Liver (tissue), 8 donors: ENCODE measurements at regions not wholly inside any gene's neighbourhood (a gene's known extent, or its start where the extent isn't known, plus 50 kb on each side); places are given as distances from the start of the nearest gene placed in this dataset.

Source experiments
- DNase-seq: peaks from one replicate; pipeline ENCODE4 v3.0.0-alpha.2; 2017; ENCODE audit warnings: low spot score
- H3K27ac ChIP-seq, 2 donors: one replicate each; pipeline ENCODE4 v1.7.0; 2013; ENCODE audit warnings: inconsistent platforms in 2 of 2, low read length in 2 of 2, control low read depth in 1 of 2, low read depth in 1 of 2, mild to moderate bottlenecking in 1 of 2
- H3K27me3 ChIP-seq, 4 donors: one replicate each; pipeline versions ENCODE4 v1.6.1 to v1.7.0; 2013; ENCODE audit warnings: low read length in 3 of 4, inconsistent platforms in 1 of 4, mild to moderate bottlenecking in 1 of 4, moderate library complexity in 1 of 4; ENCODE audit not compliant: control insufficient read depth in 4 of 4, insufficient read depth in 4 of 4
- H3K36me3 ChIP-seq, 4 donors: one replicate each; pipeline versions ENCODE4 v1.6.1 to v1.7.0; 2013; ENCODE audit warnings: low read length in 3 of 4, mild to moderate bottlenecking in 3 of 4, low read depth in 1 of 4, moderate library complexity in 1 of 4; ENCODE audit not compliant: control insufficient read depth in 4 of 4, insufficient read depth in 3 of 4
- H3K4me1 ChIP-seq, 4 donors: one replicate each; pipeline versions ENCODE4 v1.6.1 to v1.7.0; 2013; ENCODE audit warnings: low read length in 3 of 4, mild to moderate bottlenecking in 3 of 4, moderate library complexity in 1 of 4; ENCODE audit not compliant: control insufficient read depth in 4 of 4, insufficient read depth in 4 of 4
- H3K4me3 ChIP-seq, 3 donors: one replicate each; pipeline versions ENCODE4 v1.6.1 to v1.7.0; 2013; ENCODE audit warnings: low read length in 3 of 3, control low read depth in 1 of 3, low read depth in 1 of 3, mild to moderate bottlenecking in 1 of 3
- H3K9ac ChIP-seq, 2 donors: one replicate each; pipeline ENCODE4 v1.7.0; 2013; ENCODE audit warnings: low read length in 2 of 2, mild to moderate bottlenecking in 2 of 2, moderate library complexity in 2 of 2, control low read depth in 1 of 2, low read depth in 1 of 2
- H3K9me3 ChIP-seq, 4 donors: one replicate each; pipeline versions ENCODE4 v1.6.1 to v1.7.0; 2013; ENCODE audit warnings: low read length in 3 of 4; ENCODE audit not compliant: control insufficient read depth in 4 of 4
- ATF3 ChIP-seq: IDR thresholded peaks from 2 replicates; pipeline ENCODE4 v1.6.1; 2016; ENCODE audit warnings: antibody characterized with exemption
- CTCF ChIP-seq: fragments of 150-350 bp; IDR thresholded peaks from 2 replicates; pipeline ENCODE4 v1.5.1; 2017; ENCODE audit warnings: improper control_type of control experiment, low read depth, low read length; ENCODE audit not compliant: missing input control
- EGR1 ChIP-seq, 2 donors: IDR thresholded peaks; 2 replicates each; pipeline ENCODE4 v1.6.1; 2016 to 2018; ENCODE audit warnings: antibody characterized with exemption in 2 of 2, low read depth in 2 of 2
- FOXA1 ChIP-seq: IDR thresholded peaks from 2 replicates; pipeline ENCODE4 v1.6.1; 2016; ENCODE audit warnings: antibody characterized with exemption
- FOXA2 ChIP-seq: IDR thresholded peaks from 2 replicates; pipeline ENCODE4 v1.6.1; 2016; ENCODE audit warnings: antibody characterized with exemption
- GABPA ChIP-seq, 2 donors: IDR thresholded peaks in 1 of 2; conservative IDR thresholded peaks in 1 of 2; 2 replicates each; pipeline ENCODE4 v1.6.1; 2016; ENCODE audit warnings: antibody characterized with exemption in 2 of 2, mild to moderate bottlenecking in 1 of 2, moderate library complexity in 1 of 2
- HNF4A ChIP-seq, 2 donors: conservative IDR thresholded peaks; 2 replicates each; pipeline ENCODE4 v1.6.1; 2016; ENCODE audit warnings: antibody characterized with exemption in 2 of 2, mild to moderate bottlenecking in 2 of 2
- HNF4G ChIP-seq: IDR thresholded peaks from 2 replicates; pipeline ENCODE4 v1.6.1; 2016; ENCODE audit warnings: antibody characterized with exemption
- JUND ChIP-seq, 2 donors: IDR thresholded peaks; 2 replicates each; pipeline ENCODE4 v1.6.1; 2016; ENCODE audit warnings: antibody characterized with exemption in 2 of 2
- MAX ChIP-seq: IDR thresholded peaks from 2 replicates; pipeline ENCODE4 v1.6.1; 2016; ENCODE audit warnings: antibody characterized with exemption
- RAD21 ChIP-seq, 2 donors: IDR thresholded peaks; 2 replicates each; pipeline ENCODE4 v1.6.1; 2016; ENCODE audit warnings: antibody characterized with exemption in 2 of 2, mild to moderate bottlenecking in 2 of 2
- REST ChIP-seq: IDR thresholded peaks from 2 replicates; pipeline ENCODE4 v1.6.1; 2016; ENCODE audit warnings: antibody characterized with exemption, mild to moderate bottlenecking
- RXRA ChIP-seq, 2 donors: IDR thresholded peaks; 2 replicates each; pipeline ENCODE4 v1.6.1; 2017 to 2018; ENCODE audit warnings: antibody characterized with exemption in 2 of 2, mild to moderate bottlenecking in 1 of 2
- SP1 ChIP-seq: IDR thresholded peaks from 2 replicates; pipeline ENCODE4 v1.6.1; 2018; ENCODE audit warnings: antibody characterized with exemption, mild to moderate bottlenecking
- TAF1 ChIP-seq: conservative IDR thresholded peaks from 2 replicates; pipeline ENCODE4 v1.6.1; 2016; ENCODE audit warnings: antibody characterized with exemption, mild to moderate bottlenecking
- YY1 ChIP-seq: IDR thresholded peaks from 2 replicates; pipeline ENCODE4 v1.6.1; 2016; ENCODE audit warnings: antibody characterized with exemption, mild to moderate bottlenecking
- WGBS: extraction: QIAGEN DNeasy Blood & Tissue Kit; methylation state at CpG from one replicate; pipeline ENCODE4 v1.1.7; 2013; 5-methylcytosine and 5-hydroxymethylcytosine counted together
- TF ChIP-seq, protein P1 (sequence below): IDR thresholded peaks from 2 replicates; pipeline ENCODE4 v1.6.1; 2016; ENCODE audit warnings: antibody characterized with exemption
- donor health status: healthy.
- donor health status: healthy.
- donor health status: healthy.
- donor health status: healthy.
- donor health status: healthy.

GRCh38 chr2:161031511-161031910, 128.7 kb upstream of the TANK start:
- WGBS = 97% methylated on average over 3 of the region's 3 CpGs
- DNase-seq = no peak
- Histone ChIP-seq H3K36me3 (no peaks in the 10 kb centered on the region), H3K9ac (no peak overlapping the region), H3K27me3 (no peaks in the 10 kb centered on the region), H3K27ac (no peak overlapping the region), H3K9me3 (no peaks in the 10 kb centered on the region), H3K4me3 (no peak overlapping the region), H3K4me1 (no peaks in the 10 kb centered on the region)
- no peak for TF ChIP-seq HNF4G
- no peak for TF ChIP-seq SP1
- no peak for TF ChIP-seq HNF4A (conservative IDR thresholded peaks at IDR 0.05)
- no peak for TF ChIP-seq YY1
- no peak for TF ChIP-seq MAX
- no peak for TF ChIP-seq RXRA (IDR thresholded peaks at IDR 0.05)
- TF ChIP-seq GABPA (IDR thresholded peaks at IDR 0.05 in 1 of 2, conservative IDR thresholded peaks at IDR 0.05 in 1 of 2) = no peak
- no peak for TF ChIP-seq CTCF
- TF ChIP-seq ATF3 = no peak
- TF ChIP-seq JUND (IDR thresholded peaks at IDR 0.05) = no peak
- TF ChIP-seq FOXA1 = no peak
- no peak for TF ChIP-seq REST
- no peak for TF ChIP-seq FOXA2

DNA sequence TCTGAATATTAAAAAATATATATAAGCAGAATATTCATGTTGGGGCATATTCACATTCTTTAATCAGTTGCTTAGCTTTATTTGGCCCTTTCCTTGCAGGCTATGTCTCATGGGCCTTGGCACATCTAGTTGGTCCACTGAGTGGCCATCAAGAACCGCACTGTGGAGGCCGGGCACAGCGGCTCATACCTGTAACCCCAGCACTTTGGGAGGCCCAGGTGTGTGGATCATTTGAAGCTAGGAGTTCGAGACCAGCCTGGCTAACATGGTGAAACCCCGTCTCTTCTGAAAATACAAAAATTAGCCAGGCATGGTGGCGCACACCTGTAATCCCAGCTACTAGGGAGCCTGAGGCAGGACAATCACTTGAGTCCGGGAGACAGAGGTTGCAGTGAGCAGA, 127.6 kb upstream of the TANK start:
- H3K36me3 ChIP-seq = no peaks in the 10 kb centered on the region
- WGBS = 93% methylated on average over 7 of the region's 7 CpGs
- H3K9ac ChIP-seq = no peak overlapping the region
- no peak for TF ChIP-seq RAD21 (IDR thresholded peaks at IDR 0.05)
- TF ChIP-seq, protein P1, sequence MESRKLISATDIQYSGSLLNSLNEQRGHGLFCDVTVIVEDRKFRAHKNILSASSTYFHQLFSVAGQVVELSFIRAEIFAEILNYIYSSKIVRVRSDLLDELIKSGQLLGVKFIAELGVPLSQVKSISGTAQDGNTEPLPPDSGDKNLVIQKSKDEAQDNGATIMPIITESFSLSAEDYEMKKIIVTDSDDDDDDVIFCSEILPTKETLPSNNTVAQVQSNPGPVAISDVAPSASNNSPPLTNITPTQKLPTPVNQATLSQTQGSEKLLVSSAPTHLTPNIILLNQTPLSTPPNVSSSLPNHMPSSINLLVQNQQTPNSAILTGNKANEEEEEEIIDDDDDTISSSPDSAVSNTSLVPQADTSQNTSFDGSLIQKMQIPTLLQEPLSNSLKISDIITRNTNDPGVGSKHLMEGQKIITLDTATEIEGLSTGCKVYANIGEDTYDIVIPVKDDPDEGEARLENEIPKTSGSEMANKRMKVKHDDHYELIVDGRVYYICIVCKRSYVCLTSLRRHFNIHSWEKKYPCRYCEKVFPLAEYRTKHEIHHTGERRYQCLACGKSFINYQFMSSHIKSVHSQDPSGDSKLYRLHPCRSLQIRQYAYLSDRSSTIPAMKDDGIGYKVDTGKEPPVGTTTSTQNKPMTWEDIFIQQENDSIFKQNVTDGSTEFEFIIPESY = no peak
- TF ChIP-seq TAF1 = no peak
- no peak for TF ChIP-seq HNF4G
- TF ChIP-seq RXRA (IDR thresholded peaks at IDR 0.05) = no peak
- no peak for TF ChIP-seq REST
- TF ChIP-seq EGR1 (IDR thresholded peaks at IDR 0.05; ENCODE audit: low read depth in 2 of 2) = no peak
- no peak for TF ChIP-seq MAX
- no peak for TF ChIP-seq SP1
- no peak for TF ChIP-seq FOXA2
- TF ChIP-seq GABPA (IDR thresholded peaks at IDR 0.05 in 1 of 2, conservative IDR thresholded peaks at IDR 0.05 in 1 of 2) = no peak
- no peak for TF ChIP-seq JUND (IDR thresholded peaks at IDR 0.05)
- no peak for TF ChIP-seq ATF3
- TF ChIP-seq CTCF = no peak
- no peak for TF ChIP-seq FOXA1
- TF ChIP-seq YY1 = no peak

More for the DNA sequence above, 127.6 kb upstream of the TANK start:
- Histone ChIP-seq H3K27me3 (no peaks in the 10 kb centered on the region), H3K9me3 (no peaks in the 10 kb centered on the region), H3K4me1 (no peaks in the 10 kb centered on the region), H3K4me3 (no peak overlapping the region), H3K27ac (no peak overlapping the region)
- DNase-seq = no peak
